ENCODE measurements at regions not wholly inside any gene's neighbourhood (a gene's known extent, or its start where the extent isn't known, plus 50 kb on each side); places are given as distances from the start of the nearest gene placed in this dataset.

GRCh38 chr2:84116143-84116542 lies 342.9 kb downstream of the SUCLG1 start:
- TF ChIP-seq SPI1 (IDR thresholded peaks at IDR 0.05; ENCODE audit: borderline replicate concordance, low read depth, low read length): no peak
- TF ChIP-seq, protein P1, sequence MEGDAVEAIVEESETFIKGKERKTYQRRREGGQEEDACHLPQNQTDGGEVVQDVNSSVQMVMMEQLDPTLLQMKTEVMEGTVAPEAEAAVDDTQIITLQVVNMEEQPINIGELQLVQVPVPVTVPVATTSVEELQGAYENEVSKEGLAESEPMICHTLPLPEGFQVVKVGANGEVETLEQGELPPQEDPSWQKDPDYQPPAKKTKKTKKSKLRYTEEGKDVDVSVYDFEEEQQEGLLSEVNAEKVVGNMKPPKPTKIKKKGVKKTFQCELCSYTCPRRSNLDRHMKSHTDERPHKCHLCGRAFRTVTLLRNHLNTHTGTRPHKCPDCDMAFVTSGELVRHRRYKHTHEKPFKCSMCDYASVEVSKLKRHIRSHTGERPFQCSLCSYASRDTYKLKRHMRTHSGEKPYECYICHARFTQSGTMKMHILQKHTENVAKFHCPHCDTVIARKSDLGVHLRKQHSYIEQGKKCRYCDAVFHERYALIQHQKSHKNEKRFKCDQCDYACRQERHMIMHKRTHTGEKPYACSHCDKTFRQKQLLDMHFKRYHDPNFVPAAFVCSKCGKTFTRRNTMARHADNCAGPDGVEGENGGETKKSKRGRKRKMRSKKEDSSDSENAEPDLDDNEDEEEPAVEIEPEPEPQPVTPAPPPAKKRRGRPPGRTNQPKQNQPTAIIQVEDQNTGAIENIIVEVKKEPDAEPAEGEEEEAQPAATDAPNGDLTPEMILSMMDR (IDR thresholded peaks at IDR 0.05 in 2 of 3, conservative IDR thresholded peaks at IDR 0.05 in 1 of 3; ENCODE audit: insufficient read depth in 2 of 3, low read depth in 1 of 3, low read length in 3 of 3): no peak
- TF ChIP-seq SP2 (IDR thresholded peaks at IDR 0.05; ENCODE audit: extremely low read depth, low read depth, low read length, poor library complexity, severe bottlenecking): no peak
- no peak for TF ChIP-seq POLR2A (conservative IDR thresholded peaks at IDR 0.05)
- no peak for TF ChIP-seq FOXM1 (IDR thresholded peaks at IDR 0.05; ENCODE audit: low read depth)
- no peak for TF ChIP-seq FOXM1 (CRISPR knock-in tag; IDR thresholded peaks at IDR 0.05; ENCODE audit: low read depth)
- TF ChIP-seq, protein P2, sequence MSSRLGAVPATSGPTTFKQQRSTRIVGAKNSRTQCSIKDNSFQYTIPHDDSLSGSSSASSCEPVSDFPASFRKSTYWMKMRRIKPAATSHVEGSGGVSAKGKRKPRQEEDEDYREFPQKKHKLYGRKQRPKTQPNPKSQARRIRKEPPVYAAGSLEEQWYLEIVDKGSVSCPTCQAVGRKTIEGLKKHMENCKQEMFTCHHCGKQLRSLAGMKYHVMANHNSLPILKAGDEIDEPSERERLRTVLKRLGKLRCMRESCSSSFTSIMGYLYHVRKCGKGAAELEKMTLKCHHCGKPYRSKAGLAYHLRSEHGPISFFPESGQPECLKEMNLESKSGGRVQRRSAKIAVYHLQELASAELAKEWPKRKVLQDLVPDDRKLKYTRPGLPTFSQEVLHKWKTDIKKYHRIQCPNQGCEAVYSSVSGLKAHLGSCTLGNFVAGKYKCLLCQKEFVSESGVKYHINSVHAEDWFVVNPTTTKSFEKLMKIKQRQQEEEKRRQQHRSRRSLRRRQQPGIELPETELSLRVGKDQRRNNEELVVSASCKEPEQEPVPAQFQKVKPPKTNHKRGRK (tag; IDR thresholded peaks at IDR 0.05): no peak
- no peak for TF ChIP-seq CHD2 (IDR thresholded peaks at IDR 0.05; ENCODE audit: low read depth, low read length)
- no peak for TF ChIP-seq MAX (CRISPR knock-in tag; IDR thresholded peaks at IDR 0.05)
- TF ChIP-seq ZSCAN29 (IDR thresholded peaks at IDR 0.05): no peak
- no peak for TF ChIP-seq PCBP1 (IDR thresholded peaks at IDR 0.05; ENCODE audit: low read depth, low read length, poor library complexity, severe bottlenecking)
- TF ChIP-seq MAFG (tag; conservative IDR thresholded peaks at IDR 0.05): no peak
